ENCODE measurements at regions not wholly inside any gene's neighbourhood (a gene's known extent, or its start where the extent isn't known, plus 50 kb on each side); places are given as distances from the start of the nearest gene placed in this dataset.
A peak's percentile ranks its signal among the peaks of the same experiment; 100 is the strongest.

DNA sequence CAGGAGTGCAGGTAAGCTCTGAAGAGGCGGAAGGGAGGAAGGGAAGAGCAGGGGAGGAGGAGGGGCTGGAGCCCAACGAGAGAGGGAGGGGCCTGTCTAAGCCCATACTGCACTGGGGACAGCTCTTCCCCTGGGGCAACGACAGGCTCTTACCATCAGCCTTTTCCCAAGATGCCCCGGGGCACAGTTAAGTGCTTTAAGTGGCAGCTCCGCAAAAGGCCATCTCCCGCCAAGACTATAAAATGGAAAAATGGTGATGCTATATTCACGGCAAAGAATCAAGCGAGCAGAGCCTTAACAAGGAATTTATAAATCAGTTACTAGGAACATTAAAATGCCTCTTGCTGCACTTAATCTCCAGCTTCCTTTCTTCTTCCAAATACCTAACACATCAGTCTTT is 110.2 kb upstream of the NLRP1 start:
- H3K27me3 ChIP-seq: peaks cover 14% of the 10 kb centered on the region
- TF ChIP-seq, protein P1, sequence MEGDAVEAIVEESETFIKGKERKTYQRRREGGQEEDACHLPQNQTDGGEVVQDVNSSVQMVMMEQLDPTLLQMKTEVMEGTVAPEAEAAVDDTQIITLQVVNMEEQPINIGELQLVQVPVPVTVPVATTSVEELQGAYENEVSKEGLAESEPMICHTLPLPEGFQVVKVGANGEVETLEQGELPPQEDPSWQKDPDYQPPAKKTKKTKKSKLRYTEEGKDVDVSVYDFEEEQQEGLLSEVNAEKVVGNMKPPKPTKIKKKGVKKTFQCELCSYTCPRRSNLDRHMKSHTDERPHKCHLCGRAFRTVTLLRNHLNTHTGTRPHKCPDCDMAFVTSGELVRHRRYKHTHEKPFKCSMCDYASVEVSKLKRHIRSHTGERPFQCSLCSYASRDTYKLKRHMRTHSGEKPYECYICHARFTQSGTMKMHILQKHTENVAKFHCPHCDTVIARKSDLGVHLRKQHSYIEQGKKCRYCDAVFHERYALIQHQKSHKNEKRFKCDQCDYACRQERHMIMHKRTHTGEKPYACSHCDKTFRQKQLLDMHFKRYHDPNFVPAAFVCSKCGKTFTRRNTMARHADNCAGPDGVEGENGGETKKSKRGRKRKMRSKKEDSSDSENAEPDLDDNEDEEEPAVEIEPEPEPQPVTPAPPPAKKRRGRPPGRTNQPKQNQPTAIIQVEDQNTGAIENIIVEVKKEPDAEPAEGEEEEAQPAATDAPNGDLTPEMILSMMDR (IDR thresholded peaks at IDR 0.05): no peak
- ATAC-seq (peak; percentile 61), DNase-seq (no peak)
- intact Hi-C loops (cut with DNase I): no loop called here
- H3K27ac ChIP-seq: no peak overlapping the region
- H3K4me3 ChIP-seq: no peak overlapping the region
- H3K9me3 ChIP-seq: no peaks in the 10 kb centered on the region
- H3K36me3 ChIP-seq: no peaks in the 10 kb centered on the region
- H3K4me1 ChIP-seq: no peaks in the 10 kb centered on the region

DNA sequence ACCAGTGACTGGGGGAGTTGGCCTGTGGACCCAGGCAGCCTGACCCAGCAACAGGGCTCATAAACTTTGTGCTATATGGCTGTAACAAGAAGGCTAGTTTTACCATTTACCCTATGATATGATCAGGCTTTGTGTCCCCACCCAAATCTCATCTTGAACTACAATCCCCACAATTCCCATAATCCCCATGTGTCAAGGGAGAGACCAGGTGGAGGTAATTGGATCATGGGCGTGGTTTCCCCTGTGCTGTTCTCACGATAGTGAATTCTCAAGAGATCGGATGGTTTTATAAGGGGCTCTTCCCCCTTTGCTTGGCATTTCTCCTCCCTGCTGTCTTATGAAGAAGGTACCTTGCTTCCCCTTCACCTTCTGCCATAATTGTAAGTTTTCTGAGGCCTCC is 111.2 kb upstream of the NLRP1 start:
- Histone ChIP-seq H3K4me1 (no peaks in the 10 kb centered on the region), H3K27me3 (peaks cover 10% of the 10 kb centered on the region), H3K36me3 (no peaks in the 10 kb centered on the region), H3K27ac (no peak overlapping the region), H3K9me3 (no peaks in the 10 kb centered on the region), H3K4me3 (no peak overlapping the region)
- DNase-seq (no peak), ATAC-seq (no peak)
- intact Hi-C loops (cut with DNase I): no loop called here
- TF ChIP-seq, protein P1 (IDR thresholded peaks at IDR 0.05): no peak

DNA sequence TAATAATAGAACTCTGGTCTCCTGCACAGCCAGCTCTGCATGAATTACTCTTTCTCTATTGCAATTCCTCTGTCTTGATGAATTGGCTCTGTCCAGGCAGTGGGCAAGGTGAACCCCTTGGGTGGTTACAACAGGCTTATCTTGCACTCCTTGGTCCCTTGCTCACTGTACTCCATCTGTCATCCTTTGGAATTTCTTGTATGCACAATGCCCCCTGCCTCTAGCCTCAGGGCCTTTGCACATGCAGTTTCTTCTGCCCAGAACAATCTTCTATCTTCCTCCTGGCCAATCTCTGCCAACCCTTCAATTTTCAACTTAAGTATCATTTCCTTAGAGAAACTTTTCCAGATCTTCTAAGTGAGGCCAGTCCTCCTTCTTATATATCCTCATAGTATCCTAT is 114.7 kb upstream of the NLRP1 start:
- no peaks in the 10 kb centered on the region for H3K4me1 ChIP-seq
- TF ChIP-seq, protein P1 (IDR thresholded peaks at IDR 0.05): no peak
- no peak for ATAC-seq
- H3K4me3 ChIP-seq: no peak overlapping the region
- H3K9me3 ChIP-seq: peaks cover 7% of the 10 kb centered on the region
- no peaks in the 10 kb centered on the region for H3K36me3 ChIP-seq
- intact Hi-C loops (cut with DNase I): no loop called here
- no peak overlapping the region for H3K27ac ChIP-seq
- no peak for DNase-seq
- H3K27me3 ChIP-seq: peaks cover 10% of the 10 kb centered on the region

DNA sequence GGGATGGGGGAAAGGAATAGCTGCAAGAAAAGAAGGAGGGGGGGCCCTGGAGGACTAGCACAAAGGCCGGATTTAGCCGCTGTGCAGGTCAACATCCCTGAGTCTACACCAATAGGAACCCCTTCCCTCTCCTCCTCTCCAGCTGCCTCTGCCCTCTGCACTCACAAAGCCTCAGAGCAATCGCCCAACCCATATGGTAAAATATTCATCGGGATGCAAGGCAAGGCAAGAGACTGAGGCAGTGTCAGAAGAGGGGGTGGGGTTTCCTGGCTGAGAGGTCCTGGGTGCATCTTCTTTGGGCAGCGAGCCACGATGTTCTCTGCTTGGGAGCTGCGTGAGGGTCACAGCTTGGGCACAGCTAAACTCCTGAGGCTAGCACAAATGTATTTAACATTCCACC is 115.5 kb upstream of the NLRP1 start:
- Histone ChIP-seq H3K9me3 (peaks cover 7% of the 10 kb centered on the region), H3K4me1 (no peaks in the 10 kb centered on the region), H3K27me3 (peaks cover 10% of the 10 kb centered on the region), H3K27ac (no peak overlapping the region), H3K36me3 (no peaks in the 10 kb centered on the region), H3K4me3 (no peak overlapping the region)
- intact Hi-C loops (cut with DNase I): no loop called here
- ATAC-seq (no peak), DNase-seq (no peak)
- TF ChIP-seq, protein P1 (IDR thresholded peaks at IDR 0.05): no peak

DNA sequence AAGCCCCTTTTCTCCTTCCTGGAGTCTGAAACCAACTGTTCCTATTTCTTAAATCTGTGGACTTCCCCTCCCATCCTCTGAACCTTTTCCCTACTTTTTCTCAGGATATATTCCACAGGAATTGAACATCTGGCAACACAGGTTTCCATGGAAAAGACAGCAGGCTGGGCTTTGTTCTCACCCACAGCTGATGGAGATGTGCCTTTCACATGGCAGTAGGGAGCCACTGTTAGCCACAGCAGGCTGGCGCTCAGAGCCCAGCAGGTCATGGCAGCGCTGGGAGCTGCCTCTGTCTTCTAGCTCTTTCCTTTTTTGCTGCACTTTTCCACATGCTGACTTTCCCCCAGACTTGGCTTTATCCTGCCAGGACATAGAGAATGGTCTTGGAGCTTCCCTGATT is 116.4 kb upstream of the NLRP1 start:
- intact Hi-C loops (cut with DNase I): no loop called here
- Histone ChIP-seq H3K27ac (no peak overlapping the region), H3K4me3 (no peak overlapping the region), H3K36me3 (no peaks in the 10 kb centered on the region), H3K4me1 (no peaks in the 10 kb centered on the region), H3K27me3 (peaks cover 10% of the 10 kb centered on the region), H3K9me3 (peaks cover 7% of the 10 kb centered on the region)
- DNase-seq (no peak), ATAC-seq (no peak)
- TF ChIP-seq, protein P1 (IDR thresholded peaks at IDR 0.05): no peak

DNA sequence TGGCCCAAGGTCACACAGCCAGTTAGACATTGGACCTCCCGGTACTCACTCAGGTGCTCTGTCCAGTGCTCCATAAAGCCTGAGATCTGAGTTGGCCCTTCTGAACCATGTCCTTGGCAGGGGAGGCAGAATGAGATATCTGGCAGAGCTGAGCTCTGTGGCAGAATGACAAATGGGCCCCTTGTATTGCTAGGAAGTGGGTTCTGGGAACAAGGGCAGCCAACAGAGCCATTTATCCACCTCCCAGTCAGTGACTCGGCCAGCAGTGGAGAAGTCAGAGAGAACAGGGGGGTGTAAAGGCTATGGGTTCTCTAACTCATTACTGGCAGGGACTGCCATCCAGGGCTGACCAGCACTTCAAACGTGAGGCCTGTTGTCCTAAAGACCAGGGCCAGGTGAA is 117.1 kb upstream of the NLRP1 start:
- Histone ChIP-seq H3K4me3 (no peak overlapping the region), H3K4me1 (no peaks in the 10 kb centered on the region), H3K27me3 (peaks cover 10% of the 10 kb centered on the region), H3K27ac (no peak overlapping the region), H3K36me3 (no peaks in the 10 kb centered on the region), H3K9me3 (peaks cover 7% of the 10 kb centered on the region)
- no peak for ATAC-seq
- no peak for DNase-seq
- intact Hi-C loops (cut with DNase I): no loop called here
- TF ChIP-seq, protein P1 (IDR thresholded peaks at IDR 0.05): no peak
